ENCODE measurements at regions not wholly inside any gene's neighbourhood (a gene's known extent, or its start where the extent isn't known, plus 50 kb on each side); places are given as distances from the start of the nearest gene placed in this dataset.

- no peak for DNase-seq
These were observed 312.8 kb upstream of the SMIM31 start for GRCh38 chr4:164441109-164441508.

- no peak for DNase-seq
These were observed 311.8 kb upstream of the SMIM31 start for GRCh38 chr4:164442180-164442579.

- DNase-seq: no peak
These were observed 307.4 kb upstream of the SMIM31 start for GRCh38 chr4:164446516-164446915.

- DNase-seq: no peak
These were observed 292.0 kb upstream of the SMIM31 start for GRCh38 chr4:164461901-164462300.

GRCh38 chr4:164462471-164462870 is 291.5 kb upstream of the SMIM31 start:
- DNase-seq: no peak

- DNase-seq: no peak
These were observed 289.6 kb upstream of the SMIM31 start for GRCh38 chr4:164464313-164464712.

GRCh38 chr4:164467493-164467892 is 286.4 kb upstream of the SMIM31 start:
- no peak for DNase-seq

GRCh38 chr4:164481306-164482091 is 272.4 kb upstream of the SMIM31 start:
- DNase-seq: no peak

GRCh38 chr4:164482092-164482404 is 271.9 kb upstream of the SMIM31 start:
- no peak for DNase-seq

- no peak for DNase-seq
These were observed 271.2 kb upstream of the SMIM31 start for GRCh38 chr4:164482758-164483157.

GRCh38 chr4:164483711-164484110 is 270.2 kb upstream of the SMIM31 start:
- no peak for DNase-seq

- no peak for DNase-seq
These were observed 269.4 kb upstream of the SMIM31 start for GRCh38 chr4:164484551-164484950.

- DNase-seq: no peak
These were observed 268.8 kb upstream of the SMIM31 start for GRCh38 chr4:164485136-164485535.

GRCh38 chr4:164488114-164488513 is 265.8 kb upstream of the SMIM31 start:
- no peak for DNase-seq

- no peak for DNase-seq
These were observed 252.9 kb upstream of the SMIM31 start for GRCh38 chr4:164501074-164501473.

GRCh38 chr4:164503874-164504273 is 250.1 kb upstream of the SMIM31 start:
- no peak for DNase-seq

- DNase-seq: no peak
These were observed 245.8 kb upstream of the SMIM31 start for GRCh38 chr4:164508097-164508496.

- DNase-seq: no peak
These were observed 245.2 kb upstream of the SMIM31 start for GRCh38 chr4:164508771-164509170.

- DNase-seq: no peak
These were observed 244.0 kb upstream of the SMIM31 start for GRCh38 chr4:164509951-164510350.

GRCh38 chr4:164512124-164512523 is 241.8 kb upstream of the SMIM31 start:
- DNase-seq: no peak

GRCh38 chr4:164514765-164515164 is 239.2 kb upstream of the SMIM31 start:
- no peak for DNase-seq

- DNase-seq: no peak
These were observed 229.1 kb upstream of the SMIM31 start for GRCh38 chr4:164524789-164525188.

- DNase-seq: no peak
These were observed 226.9 kb upstream of the SMIM31 start for GRCh38 chr4:164526933-164527583.

- DNase-seq: no peak
These were observed 224.9 kb upstream of the SMIM31 start for GRCh38 chr4:164529058-164529457.

GRCh38 chr4:164529486-164529885 is 224.4 kb upstream of the SMIM31 start:
- DNase-seq: no peak

Data from hematopoietic multipotent progenitor cell treated with erythropoietin and hydrocortisone succinate and interleukin-3 and kit ligand, for 6 days (in vitro differentiated cells).